ENCODE measurements at regions not wholly inside any gene's neighbourhood (a gene's known extent, or its start where the extent isn't known, plus 50 kb on each side); places are given as distances from the start of the nearest gene placed in this dataset.

GRCh38 chr2:240353944-240354343 lies 81.5 kb upstream of the GPC1 start:
- 71 to 90% (median 80%) methylated on average over 3 to 9 of the region's 9 CpGs for WGBS, 4 donors
- Histone ChIP-seq H3K36me3 (no peaks in the 10 kb centered on the region), H3K27ac (no peak overlapping the region), H3K4me3 (no peak overlapping the region), H3K4me1 (peaks cover 0 to 21% (median 0%) of the 10 kb centered on the region in 12 donors), H3K9me3 (no peaks in the 10 kb centered on the region), H3K27me3 (peaks cover 0 to 3% (median 0%) of the 10 kb centered on the region in 9 donors)
- intact Hi-C loops (cut with DNase I) = no loop called here
- no peak for TF ChIP-seq POLR2A (IDR thresholded peaks at IDR 0.05)
- TF ChIP-seq CTCF (IDR thresholded peaks at IDR 0.05) = no peak
- ATAC-seq (no peak), DNase-seq (no peak)

GRCh38 chr2:240355001-240355891 lies 80.2 kb upstream of the GPC1 start:
- no peak overlapping the region for H3K27ac ChIP-seq
- peaks cover 0 to 9% (median 4%) of the 10 kb centered on the region in 12 donors for H3K9me3 ChIP-seq
- 65 to 81% (median 79%) methylated on average over 14 to 17 of the region's 17 CpGs for WGBS, 4 donors
- H3K4me3 ChIP-seq = no peak overlapping the region
- peaks cover 0 to 21% (median 0%) of the 10 kb centered on the region in 12 donors for H3K4me1 ChIP-seq
- peak in 2 of 5 donors; percentile 14 to 46 for DNase-seq
- TF ChIP-seq CTCF (IDR thresholded peaks at IDR 0.05) (no peak), POLR2A (IDR thresholded peaks at IDR 0.05) (no peak)
- H3K36me3 ChIP-seq = no peaks in the 10 kb centered on the region
- intact Hi-C loops (cut with DNase I) = no loop called here
- peaks cover 0 to 3% (median 0%) of the 10 kb centered on the region in 9 donors for H3K27me3 ChIP-seq
- no peak for ATAC-seq

- TF ChIP-seq CTCF (IDR thresholded peaks at IDR 0.05) = no peak
- TF ChIP-seq POLR2A (IDR thresholded peaks at IDR 0.05) = no peak
- Histone ChIP-seq H3K4me1 (peaks cover 0 to 16% (median 0%) of the 10 kb centered on the region in 12 donors), H3K4me3 (no peak overlapping the region), H3K36me3 (no peaks in the 10 kb centered on the region), H3K27ac (no peak overlapping the region), H3K9me3 (peaks cover 0 to 16% (median 11%) of the 10 kb centered on the region in 12 donors), H3K27me3 (peaks cover 0 to 3% (median 0%) of the 10 kb centered on the region in 9 donors)
- ATAC-seq (no peak), DNase-seq (peak in 2 of 5 donors; percentile 16 to 32)
- intact Hi-C loops (cut with DNase I) = no loop called here
- 86 to 89% (median 86%) methylated on average over 15 to 17 of the region's 17 CpGs for WGBS, 4 donors
These were observed 79.5 kb upstream of the GPC1 start for GRCh38 chr2:240355962-240356361.

Measured in heart left ventricle (tissue), 16 donors.